ENCODE measurements at regions not wholly inside any gene's neighbourhood (a gene's known extent, or its start where the extent isn't known, plus 50 kb on each side); places are given as distances from the start of the nearest gene placed in this dataset.

GRCh38 chr3:26839001-26839400 is 216.4 kb downstream of the LRRC3B start:
- TF ChIP-seq POLR2AphosphoS5 (IDR thresholded peaks at IDR 0.05): no peak
- no peak for TF ChIP-seq CTCF (IDR thresholded peaks at IDR 0.05 in 8 of 11, conservative IDR thresholded peaks at IDR 0.05 in 3 of 11)
- no peak for TF ChIP-seq POLR2A (IDR thresholded peaks at IDR 0.05)
- no peak for DNase-seq
- H3K27ac ChIP-seq: no peak overlapping the region
- WGBS, 5 donors: 88 to 100% (median 97%) methylated on average over 1 of the region's 1 CpG
- H3K9me3 ChIP-seq: peaks cover 0 to 13% (median 0%) of the 10 kb centered on the region in 8 donors
- intact Hi-C loops (cut with DNase I; ENCODE audit: low total_unique reads): no loop called here
- H3K4me1 ChIP-seq: no peaks in the 10 kb centered on the region
- H3K27me3 ChIP-seq (replicated peaks in 1 of 7): no peaks in the 10 kb centered on the region
- no peak overlapping the region for H3K4me3 ChIP-seq
- H3K36me3 ChIP-seq: no peaks in the 10 kb centered on the region

GRCh38 chr3:26840272-26840870 is 217.8 kb downstream of the LRRC3B start:
- H3K36me3 ChIP-seq: no peaks in the 10 kb centered on the region
- intact Hi-C loops (cut with DNase I; ENCODE audit: low total_unique reads): no loop called here
- no peak for TF ChIP-seq POLR2A (IDR thresholded peaks at IDR 0.05)
- TF ChIP-seq POLR2AphosphoS5 (IDR thresholded peaks at IDR 0.05): no peak
- no peak for TF ChIP-seq CTCF (IDR thresholded peaks at IDR 0.05 in 8 of 11, conservative IDR thresholded peaks at IDR 0.05 in 3 of 11)
- no peak for DNase-seq
- no peaks in the 10 kb centered on the region for H3K4me1 ChIP-seq
- WGBS, 5 donors: 63 to 91% (median 79%) methylated on average over 1 of the region's 1 CpG
- no peak overlapping the region for H3K4me3 ChIP-seq
- no peaks in the 10 kb centered on the region for H3K27me3 ChIP-seq (replicated peaks in 1 of 7)
- H3K9me3 ChIP-seq: peaks cover 0 to 13% (median 0%) of the 10 kb centered on the region in 8 donors
- no peak overlapping the region for H3K27ac ChIP-seq

GRCh38 chr3:26845194-26845593 is 222.6 kb downstream of the LRRC3B start:
- no peaks in the 10 kb centered on the region for H3K4me1 ChIP-seq
- DNase-seq: no peak
- H3K27ac ChIP-seq: no peak overlapping the region
- intact Hi-C loops (cut with DNase I; ENCODE audit: low total_unique reads): no loop called here
- no peaks in the 10 kb centered on the region for H3K36me3 ChIP-seq
- peaks cover 0 to 13% (median 0%) of the 10 kb centered on the region in 8 donors for H3K9me3 ChIP-seq
- TF ChIP-seq POLR2A (IDR thresholded peaks at IDR 0.05) (no peak), CTCF (IDR thresholded peaks at IDR 0.05 in 8 of 11, conservative IDR thresholded peaks at IDR 0.05 in 3 of 11) (no peak), POLR2AphosphoS5 (IDR thresholded peaks at IDR 0.05) (no peak)
- WGBS, 5 donors: 89 to 100% (median 98%) methylated on average over 3 of the region's 3 CpGs
- no peaks in the 10 kb centered on the region for H3K27me3 ChIP-seq (replicated peaks in 1 of 7)
- H3K4me3 ChIP-seq: no peak overlapping the region

- no peak for TF ChIP-seq POLR2A (IDR thresholded peaks at IDR 0.05)
- intact Hi-C loops (cut with DNase I; ENCODE audit: low total_unique reads): no loop called here
These were observed 225.1 kb downstream of the LRRC3B start for GRCh38 chr3:26847680-26848079.

GRCh38 chr3:26894443-26894842 is 271.9 kb downstream of the LRRC3B start:
- Histone ChIP-seq H3K9me3 (peaks cover 0 to 4% (median 0%) of the 10 kb centered on the region in 8 donors), H3K27ac (no peak overlapping the region), H3K27me3 (replicated peaks in 1 of 7) (no peaks in the 10 kb centered on the region), H3K4me1 (no peaks in the 10 kb centered on the region), H3K36me3 (no peaks in the 10 kb centered on the region), H3K4me3 (no peak overlapping the region)
- TF ChIP-seq CTCF (IDR thresholded peaks at IDR 0.05 in 8 of 11, conservative IDR thresholded peaks at IDR 0.05 in 3 of 11): no peak
- TF ChIP-seq POLR2AphosphoS5 (IDR thresholded peaks at IDR 0.05): no peak
- no peak for TF ChIP-seq POLR2A (IDR thresholded peaks at IDR 0.05)
- DNase-seq: no peak
- intact Hi-C loops (cut with DNase I; ENCODE audit: low total_unique reads): no loop called here
- 83 to 93% (median 85%) methylated on average over 3 of the region's 3 CpGs for WGBS, 5 donors

More at GRCh38 chr3:26847680-26848079, 225.1 kb downstream of the LRRC3B start:
- Histone ChIP-seq H3K9me3 (peaks cover 0 to 4% (median 0%) of the 10 kb centered on the region in 8 donors), H3K27ac (no peak overlapping the region), H3K36me3 (no peaks in the 10 kb centered on the region), H3K27me3 (replicated peaks in 1 of 7) (no peaks in the 10 kb centered on the region), H3K4me1 (no peaks in the 10 kb centered on the region), H3K4me3 (no peak overlapping the region)
- no peak for DNase-seq
